ENCODE measurements at regions not wholly inside any gene's neighbourhood (a gene's known extent, or its start where the extent isn't known, plus 50 kb on each side); places are given as distances from the start of the nearest gene placed in this dataset.

DNA sequence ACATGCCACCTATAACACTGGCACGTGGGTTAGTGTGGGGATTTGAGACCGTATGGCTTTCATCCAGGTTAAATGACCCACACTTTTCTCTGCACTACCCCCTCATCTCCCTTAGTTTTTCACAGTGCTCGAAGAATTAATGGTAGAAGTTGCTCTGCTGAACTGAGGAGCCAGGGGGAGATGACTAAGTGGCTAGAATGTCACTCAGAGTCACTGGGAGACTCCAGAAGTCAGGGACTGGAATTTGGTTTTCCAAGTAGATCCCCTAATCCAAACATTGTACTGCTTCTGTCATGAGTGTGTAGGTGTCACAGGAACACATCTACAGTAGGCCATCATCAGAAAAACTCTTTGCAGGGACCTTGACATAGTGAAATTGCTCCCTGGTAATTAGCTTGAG lies 181.0 kb upstream of the RASGRP1 start:
- DNase-seq (ENCODE audit: low spot score in 2 of 2) = no peak
- no peak for TF ChIP-seq POLR2A (IDR thresholded peaks at IDR 0.05)
- TF ChIP-seq, protein P1, sequence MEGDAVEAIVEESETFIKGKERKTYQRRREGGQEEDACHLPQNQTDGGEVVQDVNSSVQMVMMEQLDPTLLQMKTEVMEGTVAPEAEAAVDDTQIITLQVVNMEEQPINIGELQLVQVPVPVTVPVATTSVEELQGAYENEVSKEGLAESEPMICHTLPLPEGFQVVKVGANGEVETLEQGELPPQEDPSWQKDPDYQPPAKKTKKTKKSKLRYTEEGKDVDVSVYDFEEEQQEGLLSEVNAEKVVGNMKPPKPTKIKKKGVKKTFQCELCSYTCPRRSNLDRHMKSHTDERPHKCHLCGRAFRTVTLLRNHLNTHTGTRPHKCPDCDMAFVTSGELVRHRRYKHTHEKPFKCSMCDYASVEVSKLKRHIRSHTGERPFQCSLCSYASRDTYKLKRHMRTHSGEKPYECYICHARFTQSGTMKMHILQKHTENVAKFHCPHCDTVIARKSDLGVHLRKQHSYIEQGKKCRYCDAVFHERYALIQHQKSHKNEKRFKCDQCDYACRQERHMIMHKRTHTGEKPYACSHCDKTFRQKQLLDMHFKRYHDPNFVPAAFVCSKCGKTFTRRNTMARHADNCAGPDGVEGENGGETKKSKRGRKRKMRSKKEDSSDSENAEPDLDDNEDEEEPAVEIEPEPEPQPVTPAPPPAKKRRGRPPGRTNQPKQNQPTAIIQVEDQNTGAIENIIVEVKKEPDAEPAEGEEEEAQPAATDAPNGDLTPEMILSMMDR (IDR thresholded peaks at IDR 0.05) = no peak
- WGBS, 2 donors = 66 to 67% methylated on average over 3 of the region's 3 CpGs
- no peak overlapping the region for H3K4me3 ChIP-seq (ENCODE audit: low read depth, poor library complexity, severe bottlenecking)
- intact Hi-C loops (cut with DNase I; ENCODE audit: low total_unique reads) = no loop called here

- intact Hi-C loops (cut with DNase I; ENCODE audit: low total_unique reads) = no loop called here
- 64 to 71% methylated on average over 1 of the region's 1 CpG for WGBS, 2 donors
- no peak for DNase-seq (ENCODE audit: low spot score in 2 of 2)
- TF ChIP-seq POLR2A (IDR thresholded peaks at IDR 0.05) = no peak
- TF ChIP-seq, protein P1 (IDR thresholded peaks at IDR 0.05) = no peak
- H3K4me3 ChIP-seq (ENCODE audit: low read depth, poor library complexity, severe bottlenecking) = no peak overlapping the region
Observed at GRCh38 chr15:38746211-38746610, 181.6 kb upstream of the RASGRP1 start.

DNA sequence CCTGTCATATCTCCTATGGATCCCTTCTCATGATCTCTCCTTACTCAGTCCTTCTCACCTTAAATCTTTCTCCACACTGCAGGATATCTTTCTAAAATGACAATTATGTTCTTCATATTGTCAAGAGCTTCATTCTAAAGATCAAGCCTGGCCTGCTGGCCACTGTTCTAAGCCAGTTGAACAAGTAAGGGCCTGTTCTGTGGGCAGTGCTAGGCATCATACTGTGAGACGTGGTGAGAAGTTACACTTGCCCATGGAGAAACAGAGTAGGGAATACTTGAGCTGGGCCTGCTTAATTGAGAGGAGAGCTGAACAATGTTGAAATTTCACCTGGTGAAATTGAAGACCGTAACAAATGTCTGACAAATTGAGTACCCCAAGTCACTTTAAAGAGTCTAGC lies 184.1 kb upstream of the RASGRP1 start:
- DNase-seq (ENCODE audit: low spot score in 2 of 2) = no peak
- H3K4me3 ChIP-seq (ENCODE audit: low read depth, poor library complexity, severe bottlenecking) = no peak overlapping the region
- intact Hi-C loops (cut with DNase I; ENCODE audit: low total_unique reads) = no loop called here
- no peak for TF ChIP-seq POLR2A (IDR thresholded peaks at IDR 0.05)
- TF ChIP-seq, protein P1 (IDR thresholded peaks at IDR 0.05) = no peak
- WGBS, 2 donors = 83 to 88% methylated on average over 2 of the region's 2 CpGs

GRCh38 chr15:38750786-38751185 lies 186.2 kb upstream of the RASGRP1 start:
- TF ChIP-seq POLR2A (IDR thresholded peaks at IDR 0.05) = no peak
- TF ChIP-seq, protein P1 (IDR thresholded peaks at IDR 0.05) = no peak
- no peak overlapping the region for H3K4me3 ChIP-seq (ENCODE audit: low read depth, poor library complexity, severe bottlenecking)
- 63 to 69% methylated on average over 5 of the region's 5 CpGs for WGBS, 2 donors
- DNase-seq (ENCODE audit: low spot score in 2 of 2) = no peak
- intact Hi-C loops (cut with DNase I; ENCODE audit: low total_unique reads) = no loop called here

GRCh38 chr15:38755718-38756117 lies 191.1 kb upstream of the RASGRP1 start:
- TF ChIP-seq POLR2A (IDR thresholded peaks at IDR 0.05) = no peak
- TF ChIP-seq, protein P1 (IDR thresholded peaks at IDR 0.05) = no peak
- no peak overlapping the region for H3K4me3 ChIP-seq (ENCODE audit: low read depth, poor library complexity, severe bottlenecking)
- intact Hi-C loops (cut with DNase I; ENCODE audit: low total_unique reads) = no loop called here
- DNase-seq (ENCODE audit: low spot score in 2 of 2) = no peak
- 64 to 79% methylated on average over 2 of the region's 2 CpGs for WGBS, 2 donors

DNA sequence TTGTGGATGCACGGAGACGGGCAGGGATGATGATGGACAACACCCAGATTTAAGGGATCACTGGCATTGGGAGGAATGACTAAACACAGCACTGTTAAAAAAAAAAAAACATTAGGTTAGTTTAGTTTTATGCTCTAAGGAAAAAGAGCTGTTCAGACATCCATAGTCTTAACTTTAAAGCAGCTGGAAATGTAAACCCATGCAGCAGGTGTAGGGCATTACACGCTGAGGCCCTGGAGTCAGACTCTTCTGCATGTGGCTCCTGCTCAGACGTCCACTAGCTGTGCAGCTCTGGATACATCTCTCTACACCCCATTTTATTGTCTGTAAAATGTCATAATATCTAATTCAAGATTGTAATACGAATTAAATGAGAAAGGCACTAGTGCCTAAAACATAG lies 191.8 kb upstream of the RASGRP1 start:
- WGBS, 2 donors = 79 to 85% methylated on average over 5 of the region's 5 CpGs
- intact Hi-C loops (cut with DNase I; ENCODE audit: low total_unique reads) = no loop called here
- TF ChIP-seq POLR2A (IDR thresholded peaks at IDR 0.05) = no peak
- TF ChIP-seq, protein P1 (IDR thresholded peaks at IDR 0.05) = no peak

More for the DNA sequence above, 191.8 kb upstream of the RASGRP1 start:
- DNase-seq (ENCODE audit: low spot score in 2 of 2) = no peak
- no peak overlapping the region for H3K4me3 ChIP-seq (ENCODE audit: low read depth, poor library complexity, severe bottlenecking)

All from lower leg skin (tissue), 4 donors.